ENCODE measurements at regions not wholly inside any gene's neighbourhood (a gene's known extent, or its start where the extent isn't known, plus 50 kb on each side); places are given as distances from the start of the nearest gene placed in this dataset.
A peak's percentile ranks its signal among the peaks of the same experiment; 100 is the strongest.

- DNase-seq (ENCODE audit: low read depth), result no peak
These were observed 587.4 kb upstream of the MDFIC2 start for GRCh38 chr3:70899816-70900215.

- DNase-seq (ENCODE audit: low read depth), result no peak
These were observed 577.6 kb upstream of the MDFIC2 start for GRCh38 chr3:70890020-70890394.

GRCh38 chr3:70889162-70890019 is 577.0 kb upstream of the MDFIC2 start:
- peak; percentile 14 for DNase-seq (ENCODE audit: low read depth)

GRCh38 chr3:70885636-70886035 is 573.2 kb upstream of the MDFIC2 start:
- no peak for DNase-seq (ENCODE audit: low read depth)

- no peak for DNase-seq (ENCODE audit: low read depth)
These were observed 569.7 kb upstream of the MDFIC2 start for GRCh38 chr3:70882104-70882503.

- DNase-seq (ENCODE audit: low read depth), result no peak
These were observed 568.0 kb upstream of the MDFIC2 start for GRCh38 chr3:70880421-70880820.

GRCh38 chr3:70876154-70876553 is 563.7 kb upstream of the MDFIC2 start:
- no peak for DNase-seq (ENCODE audit: low read depth)

GRCh38 chr3:70874196-70874595 is 561.8 kb upstream of the MDFIC2 start:
- DNase-seq (ENCODE audit: low read depth), result no peak

- DNase-seq (ENCODE audit: low read depth), result no peak
These were observed 561.2 kb upstream of the MDFIC2 start for GRCh38 chr3:70873686-70874085.

- DNase-seq (ENCODE audit: low read depth), result peak; percentile 74
These were observed 559.6 kb upstream of the MDFIC2 start for GRCh38 chr3:70871909-70872656.

- no peak for DNase-seq (ENCODE audit: low read depth)
These were observed 558.1 kb upstream of the MDFIC2 start for GRCh38 chr3:70870576-70870975.

GRCh38 chr3:70868561-70868960 is 556.1 kb upstream of the MDFIC2 start:
- no peak for DNase-seq (ENCODE audit: low read depth)

- no peak for DNase-seq (ENCODE audit: low read depth)
These were observed 550.6 kb upstream of the MDFIC2 start for GRCh38 chr3:70863049-70863448.

GRCh38 chr3:70861855-70862254 is 549.4 kb upstream of the MDFIC2 start:
- DNase-seq (ENCODE audit: low read depth), result peak; percentile 58

- DNase-seq (ENCODE audit: low read depth), result peak; percentile 80
These were observed 548.8 kb upstream of the MDFIC2 start for GRCh38 chr3:70861234-70861633.

GRCh38 chr3:70857916-70858315 is 545.5 kb upstream of the MDFIC2 start:
- DNase-seq (ENCODE audit: low read depth), result no peak

- DNase-seq (ENCODE audit: low read depth), result peak; percentile 95
These were observed 544.1 kb upstream of the MDFIC2 start for GRCh38 chr3:70856414-70857162.

GRCh38 chr3:70855149-70855548 is 542.7 kb upstream of the MDFIC2 start:
- no peak for DNase-seq (ENCODE audit: low read depth)

GRCh38 chr3:70854108-70854507 is 541.7 kb upstream of the MDFIC2 start:
- DNase-seq (ENCODE audit: low read depth), result no peak

- DNase-seq (ENCODE audit: low read depth), result no peak
These were observed 540.9 kb upstream of the MDFIC2 start for GRCh38 chr3:70853161-70853944.

- peak; percentile 90 for DNase-seq (ENCODE audit: low read depth)
These were observed 537.7 kb upstream of the MDFIC2 start for GRCh38 chr3:70849911-70850699.

Measured in non-pigmented ciliary epithelial cell (primary cell).